IPS-15b (cell line): ENCODE measurements at regions not wholly inside any gene's neighbourhood (a gene's known extent, or its start where the extent isn't known, plus 50 kb on each side); places are given as distances from the start of the nearest gene placed in this dataset.

Experiments used
- H3K27me3 ChIP-seq: one replicate; pipeline ENCODE4 v1.6.1; 2013; ENCODE audit warnings: low read length; ENCODE audit not compliant: control insufficient read depth, insufficient read depth
- H3K36me3 ChIP-seq: one replicate; pipeline ENCODE4 v1.6.1; 2013; ENCODE audit warnings: low read length; ENCODE audit not compliant: control insufficient read depth, insufficient read depth
- H3K4me1 ChIP-seq: one replicate; pipeline ENCODE4 v1.6.1; 2013; ENCODE audit warnings: mild to moderate bottlenecking, low read length; ENCODE audit not compliant: control insufficient read depth, insufficient read depth
- H3K4me3 ChIP-seq: one replicate; pipeline ENCODE4 v1.5.1; 2013; ENCODE audit warnings: low read depth, low read length
- H3K9ac ChIP-seq: one replicate; pipeline ENCODE4 v1.6.1; 2013; ENCODE audit warnings: low read depth, mild to moderate bottlenecking, low read length
- H3K9me3 ChIP-seq: one replicate; pipeline ENCODE4 v1.6.1; 2013; ENCODE audit warnings: mild to moderate bottlenecking, low read length; ENCODE audit not compliant: control insufficient read depth, insufficient read depth

- no peaks in the 10 kb centered on the region for H3K36me3 ChIP-seq
- no peak overlapping the region for H3K9ac ChIP-seq
- peaks cover 3% of the 10 kb centered on the region for H3K4me1 ChIP-seq
- no peak overlapping the region for H3K4me3 ChIP-seq
- H3K27me3 ChIP-seq = no peaks in the 10 kb centered on the region
- H3K9me3 ChIP-seq = no peaks in the 10 kb centered on the region
Measured at GRCh38 chr11:104534278-104534677, 364.0 kb downstream of the CASP12 start.

GRCh38 chr11:104531894-104532293, 366.4 kb downstream of the CASP12 start:
- Histone ChIP-seq H3K4me1 (peaks cover 3% of the 10 kb centered on the region), H3K27me3 (no peaks in the 10 kb centered on the region), H3K4me3 (no peak overlapping the region), H3K9ac (no peak overlapping the region), H3K9me3 (no peaks in the 10 kb centered on the region), H3K36me3 (no peaks in the 10 kb centered on the region)

- Histone ChIP-seq H3K27me3 (no peaks in the 10 kb centered on the region), H3K4me1 (peaks cover 3% of the 10 kb centered on the region), H3K4me3 (no peak overlapping the region), H3K9ac (no peak overlapping the region), H3K36me3 (no peaks in the 10 kb centered on the region), H3K9me3 (no peaks in the 10 kb centered on the region)
Measured at GRCh38 chr11:104531075-104531474, 367.1 kb upstream of the PDGFD start.

GRCh38 chr11:104529906-104530305, 366.0 kb upstream of the PDGFD start:
- Histone ChIP-seq H3K4me3 (no peak overlapping the region), H3K9me3 (no peaks in the 10 kb centered on the region), H3K27me3 (no peaks in the 10 kb centered on the region), H3K4me1 (peaks cover 3% of the 10 kb centered on the region), H3K36me3 (no peaks in the 10 kb centered on the region), H3K9ac (no peak overlapping the region)

- H3K27me3 ChIP-seq = no peaks in the 10 kb centered on the region
- H3K4me3 ChIP-seq = no peak overlapping the region
- H3K9ac ChIP-seq = no peak overlapping the region
- no peaks in the 10 kb centered on the region for H3K4me1 ChIP-seq
- no peaks in the 10 kb centered on the region for H3K9me3 ChIP-seq
- H3K36me3 ChIP-seq = no peaks in the 10 kb centered on the region
Measured at GRCh38 chr11:104529213-104529612, 365.3 kb upstream of the PDGFD start.

GRCh38 chr11:104526006-104526405, 362.1 kb upstream of the PDGFD start:
- Histone ChIP-seq H3K9me3 (no peaks in the 10 kb centered on the region), H3K4me1 (no peaks in the 10 kb centered on the region), H3K36me3 (no peaks in the 10 kb centered on the region), H3K27me3 (no peaks in the 10 kb centered on the region), H3K4me3 (no peak overlapping the region), H3K9ac (no peak overlapping the region)

- Histone ChIP-seq H3K9me3 (no peaks in the 10 kb centered on the region), H3K9ac (no peak overlapping the region), H3K27me3 (no peaks in the 10 kb centered on the region), H3K36me3 (no peaks in the 10 kb centered on the region), H3K4me3 (no peak overlapping the region), H3K4me1 (no peaks in the 10 kb centered on the region)
Measured at GRCh38 chr11:104525416-104525815, 361.5 kb upstream of the PDGFD start.

GRCh38 chr11:104524254-104524653, 360.3 kb upstream of the PDGFD start:
- H3K9me3 ChIP-seq = no peaks in the 10 kb centered on the region
- no peak overlapping the region for H3K9ac ChIP-seq
- H3K27me3 ChIP-seq = no peaks in the 10 kb centered on the region
- no peak overlapping the region for H3K4me3 ChIP-seq
- H3K4me1 ChIP-seq = no peaks in the 10 kb centered on the region
- no peaks in the 10 kb centered on the region for H3K36me3 ChIP-seq

GRCh38 chr11:104523611-104524010, 359.7 kb upstream of the PDGFD start:
- Histone ChIP-seq H3K4me3 (no peak overlapping the region), H3K36me3 (no peaks in the 10 kb centered on the region), H3K9ac (no peak overlapping the region), H3K9me3 (no peaks in the 10 kb centered on the region), H3K27me3 (no peaks in the 10 kb centered on the region), H3K4me1 (no peaks in the 10 kb centered on the region)

GRCh38 chr11:104522650-104523049, 358.7 kb upstream of the PDGFD start:
- Histone ChIP-seq H3K9me3 (no peaks in the 10 kb centered on the region), H3K4me1 (no peaks in the 10 kb centered on the region), H3K36me3 (no peaks in the 10 kb centered on the region), H3K9ac (no peak overlapping the region), H3K4me3 (no peak overlapping the region), H3K27me3 (no peaks in the 10 kb centered on the region)

GRCh38 chr11:104522123-104522522, 358.2 kb upstream of the PDGFD start:
- no peaks in the 10 kb centered on the region for H3K36me3 ChIP-seq
- no peaks in the 10 kb centered on the region for H3K9me3 ChIP-seq
- H3K4me1 ChIP-seq = no peaks in the 10 kb centered on the region
- no peak overlapping the region for H3K4me3 ChIP-seq
- no peak overlapping the region for H3K9ac ChIP-seq
- no peaks in the 10 kb centered on the region for H3K27me3 ChIP-seq

- no peaks in the 10 kb centered on the region for H3K27me3 ChIP-seq
- H3K4me1 ChIP-seq = no peaks in the 10 kb centered on the region
- no peaks in the 10 kb centered on the region for H3K36me3 ChIP-seq
- no peak overlapping the region for H3K9ac ChIP-seq
- H3K9me3 ChIP-seq = no peaks in the 10 kb centered on the region
- no peak overlapping the region for H3K4me3 ChIP-seq
Measured at GRCh38 chr11:104510169-104510568, 346.2 kb upstream of the PDGFD start.

- no peak overlapping the region for H3K9ac ChIP-seq
- H3K4me3 ChIP-seq = no peak overlapping the region
- peaks cover 12% of the 10 kb centered on the region for H3K9me3 ChIP-seq
- H3K36me3 ChIP-seq = no peaks in the 10 kb centered on the region
- no peaks in the 10 kb centered on the region for H3K4me1 ChIP-seq
- no peaks in the 10 kb centered on the region for H3K27me3 ChIP-seq
Measured at GRCh38 chr11:104490182-104490581, 326.2 kb upstream of the PDGFD start.
